SW 1271 (cell line): ENCODE measurements at regions not wholly inside any gene's neighbourhood (a gene's known extent, or its start where the extent isn't known, plus 50 kb on each side); places are given as distances from the start of the nearest gene placed in this dataset.
"Not testable (repeated sequence)": the region's sequence is repeated elsewhere in the genome, so short reads cannot be mapped to it uniquely, and the experiment has no call there.

ENCODE experiments used
- DNase-seq, 2 experiments: peaks; one replicate each; lab custom pipeline; 2025; lab: John Stamatoyannopoulos, UW

- DNase-seq, result no peak
These were observed 227.4 kb upstream of the AZI2 start for GRCh38 chr3:28575746-28576613.

DNA sequence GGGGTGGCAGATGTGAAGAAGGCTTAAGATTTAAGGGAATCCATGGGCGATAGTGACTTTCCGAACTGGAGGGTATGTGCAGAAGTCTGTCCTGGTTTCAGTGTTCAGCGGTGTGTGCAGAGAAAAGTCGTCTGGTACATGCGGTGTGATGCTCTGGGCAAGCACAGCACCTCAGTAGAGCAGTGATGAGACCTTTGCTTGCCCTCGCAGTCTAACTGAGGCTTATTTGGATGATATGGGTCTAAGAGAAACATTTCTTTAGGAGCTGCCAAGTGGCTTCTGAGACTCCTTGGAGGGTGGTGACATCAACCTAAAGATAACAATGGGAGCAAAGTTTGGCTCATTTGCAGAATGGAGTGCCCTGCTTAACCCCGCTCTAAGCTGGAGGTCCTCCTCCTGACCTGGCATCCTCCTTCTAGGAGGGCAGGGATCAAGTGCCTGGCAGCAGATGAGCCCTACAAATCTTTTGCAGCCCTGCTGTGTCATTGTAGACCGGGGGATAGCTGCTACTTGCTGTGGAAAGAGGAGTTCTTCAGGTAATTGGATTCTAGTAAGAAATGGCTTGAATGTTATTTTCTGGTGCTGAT is 228.1 kb upstream of the AZI2 start:
- DNase-seq, result no peak

DNA sequence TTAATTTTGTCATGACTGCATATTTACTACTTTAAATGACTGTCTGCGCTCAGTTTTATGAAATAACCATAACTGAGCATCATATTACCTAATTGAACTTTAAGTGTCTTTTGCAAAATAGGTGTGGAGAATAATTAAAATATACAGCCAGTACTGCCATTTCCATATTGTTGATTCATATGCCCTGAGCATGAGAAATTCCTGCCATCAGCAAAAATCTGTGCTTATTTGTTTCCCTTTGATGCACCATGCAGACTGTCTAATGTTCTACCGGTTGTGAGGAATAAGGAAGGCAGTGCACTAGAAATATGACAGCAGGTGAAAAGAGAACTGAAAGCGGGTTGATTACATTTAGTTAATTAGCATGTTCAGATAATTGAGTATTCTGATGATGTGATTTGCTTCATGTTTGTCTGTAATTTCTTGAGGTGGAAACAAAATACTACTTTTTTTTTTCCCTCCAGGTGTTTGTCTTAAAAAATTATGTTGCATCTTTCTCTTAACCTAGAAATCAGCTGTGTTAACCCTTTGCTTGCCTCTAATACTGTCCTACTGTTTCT is 229.4 kb upstream of the AZI2 start:
- no peak for DNase-seq

GRCh38 chr3:28586325-28586724 is 237.7 kb upstream of the AZI2 start:
- no peak for DNase-seq

- DNase-seq, result no peak
These were observed 239.1 kb upstream of the AZI2 start for GRCh38 chr3:28587723-28588122.

DNA sequence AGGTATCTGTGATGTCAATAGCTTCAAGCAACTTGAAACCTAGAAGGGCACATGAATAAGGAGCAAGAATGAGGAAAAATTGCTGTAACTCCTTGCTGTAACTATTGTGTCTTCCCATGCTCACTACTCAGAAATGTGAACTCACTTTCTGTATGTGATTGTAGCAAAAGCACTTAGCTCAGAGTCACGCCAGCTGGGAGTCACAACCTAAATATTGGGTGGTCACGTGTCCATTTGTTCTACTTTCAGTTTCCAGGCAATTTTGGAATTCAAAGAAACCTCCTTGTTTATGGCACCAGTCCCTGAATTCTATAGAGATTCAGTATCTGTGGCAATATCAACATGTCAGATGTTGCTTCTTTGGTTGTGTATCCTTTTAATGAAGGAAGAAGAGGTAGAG is 241.6 kb upstream of the AZI2 start:
- no peak for DNase-seq

DNA sequence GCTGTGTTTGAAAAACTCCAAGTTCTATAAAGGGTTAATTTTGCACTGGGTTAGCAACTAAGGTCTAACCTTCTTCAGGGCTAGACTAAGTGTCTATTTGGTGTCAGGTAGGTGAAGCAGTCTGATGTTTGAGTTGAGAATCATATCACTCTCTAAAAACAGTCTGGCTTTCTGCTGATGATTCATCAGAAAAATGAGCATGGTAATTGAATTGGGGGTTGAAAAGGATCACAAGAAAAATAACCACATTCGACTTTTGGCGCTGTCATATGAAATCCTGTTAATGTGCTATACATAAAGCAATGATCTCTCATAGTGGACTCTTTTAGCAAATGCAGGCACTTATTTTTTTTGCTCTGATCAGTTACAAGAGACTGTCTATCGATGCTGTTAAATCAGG is 242.2 kb upstream of the AZI2 start:
- no peak for DNase-seq

GRCh38 chr3:28595372-28595771 is 246.7 kb upstream of the AZI2 start:
- DNase-seq, result no peak

DNA sequence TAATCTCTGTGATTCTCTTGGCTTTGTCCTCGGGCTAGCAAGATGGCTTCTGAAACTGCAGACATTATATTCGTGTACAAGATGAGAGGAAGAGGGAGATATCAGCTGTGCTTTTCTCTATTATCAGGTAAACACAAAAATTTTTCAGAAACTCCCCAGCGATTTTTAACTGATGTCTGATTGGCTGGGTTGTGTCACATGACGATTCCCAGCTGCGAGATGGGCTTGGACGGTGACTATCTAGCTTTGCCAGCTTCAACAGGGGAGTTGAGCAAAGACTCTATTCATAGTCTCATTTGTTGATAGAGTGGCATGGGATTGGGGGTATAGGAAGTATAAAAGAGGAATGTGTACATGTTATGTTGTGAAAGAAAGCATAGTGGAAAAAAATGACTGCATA is 248.8 kb upstream of the AZI2 start:
- no peak for DNase-seq

DNA sequence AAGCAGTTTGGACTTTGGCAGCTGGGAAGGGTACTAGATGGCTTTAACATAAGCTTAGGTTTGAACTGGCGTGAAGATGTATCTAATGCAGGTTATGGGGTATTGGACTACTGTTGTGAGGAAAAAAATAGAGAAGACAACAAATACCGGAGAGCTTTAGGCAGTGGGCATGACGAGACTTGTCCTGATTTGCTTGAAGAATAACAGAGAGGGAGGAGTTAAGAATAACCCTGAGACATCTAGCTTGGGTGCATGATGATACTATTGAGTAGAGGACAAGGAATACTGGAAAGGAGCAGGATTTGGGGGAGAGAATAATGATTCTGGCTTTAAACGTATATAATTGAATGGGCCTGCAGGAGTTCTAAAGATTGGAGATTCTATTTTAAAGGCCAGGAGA is 249.5 kb upstream of the AZI2 start:
- DNase-seq, result no peak

- no peak for DNase-seq
These were observed 252.7 kb upstream of the AZI2 start for GRCh38 chr3:28601291-28601690.

- DNase-seq, result no peak
These were observed 257.7 kb upstream of the AZI2 start for GRCh38 chr3:28606283-28606682.

DNA sequence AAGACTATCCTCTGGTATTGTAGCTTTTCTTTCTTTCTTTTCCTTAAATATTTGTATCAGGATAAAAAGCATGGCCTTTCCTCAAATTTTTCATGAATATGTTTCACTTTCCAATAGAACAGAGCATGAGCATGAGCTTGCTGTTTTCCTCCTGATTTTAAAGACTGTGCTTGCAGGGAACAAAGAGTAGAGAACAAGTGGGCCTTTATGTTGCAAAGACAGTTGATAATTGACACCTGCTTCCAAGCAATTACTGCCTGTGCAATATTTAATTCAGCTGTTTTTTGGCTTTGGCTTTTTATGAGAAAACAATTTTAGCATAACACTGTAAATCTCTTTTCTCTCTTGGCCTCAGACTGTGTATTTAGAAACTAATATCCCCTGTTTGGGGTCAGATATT is 263.6 kb upstream of the AZI2 start:
- no peak for DNase-seq

- no peak for DNase-seq
These were observed 265.0 kb upstream of the AZI2 start for GRCh38 chr3:28613511-28614106.

- no peak for DNase-seq
These were observed 266.4 kb upstream of the AZI2 start for GRCh38 chr3:28615071-28615470.

GRCh38 chr3:28615971-28616370 is 267.3 kb upstream of the AZI2 start:
- no peak for DNase-seq

GRCh38 chr3:28617821-28618220 is 269.2 kb upstream of the AZI2 start:
- no peak for DNase-seq

- DNase-seq, result no peak
These were observed 274.5 kb upstream of the AZI2 start for GRCh38 chr3:28623106-28623505.

DNA sequence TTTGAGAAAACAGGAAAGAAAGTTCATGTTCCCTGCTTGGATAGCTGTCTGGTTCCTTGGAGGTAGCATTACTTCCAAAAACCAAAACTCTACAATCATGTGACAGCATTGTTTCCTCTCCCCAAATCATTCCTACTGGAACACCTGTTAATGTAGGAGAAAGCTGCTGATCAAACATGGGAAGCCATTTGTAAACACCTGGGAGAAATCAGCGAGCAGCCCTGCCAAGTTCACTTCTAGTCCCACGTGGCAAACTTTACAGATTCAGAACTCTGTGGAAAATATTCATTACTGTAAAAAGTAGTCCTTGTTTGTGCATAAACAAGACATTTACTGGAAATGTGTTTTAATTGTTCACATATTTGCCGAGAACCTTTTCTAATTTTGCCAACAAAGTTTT is 275.5 kb upstream of the AZI2 start:
- DNase-seq, result no peak

DNA sequence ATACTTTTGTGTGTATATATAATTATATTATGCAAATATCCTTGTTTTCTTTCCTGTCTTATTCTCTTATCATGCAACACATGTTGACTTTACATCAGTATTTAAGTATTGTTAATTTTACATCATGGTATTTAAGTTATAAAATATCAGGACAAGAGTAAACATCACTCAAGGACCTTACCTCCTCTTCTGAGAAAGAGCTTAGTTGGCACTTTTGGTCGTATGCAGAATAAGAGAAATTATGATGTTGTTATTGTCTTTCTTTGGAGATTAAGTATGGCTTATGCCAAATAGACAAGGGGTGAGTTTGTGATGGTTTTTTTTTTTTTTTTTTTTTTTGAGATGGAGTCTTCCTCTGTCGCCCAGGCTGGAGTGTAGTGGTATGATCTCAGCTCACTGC is 279.2 kb upstream of the AZI2 start:
- DNase-seq, result not testable (repeated sequence)

DNA sequence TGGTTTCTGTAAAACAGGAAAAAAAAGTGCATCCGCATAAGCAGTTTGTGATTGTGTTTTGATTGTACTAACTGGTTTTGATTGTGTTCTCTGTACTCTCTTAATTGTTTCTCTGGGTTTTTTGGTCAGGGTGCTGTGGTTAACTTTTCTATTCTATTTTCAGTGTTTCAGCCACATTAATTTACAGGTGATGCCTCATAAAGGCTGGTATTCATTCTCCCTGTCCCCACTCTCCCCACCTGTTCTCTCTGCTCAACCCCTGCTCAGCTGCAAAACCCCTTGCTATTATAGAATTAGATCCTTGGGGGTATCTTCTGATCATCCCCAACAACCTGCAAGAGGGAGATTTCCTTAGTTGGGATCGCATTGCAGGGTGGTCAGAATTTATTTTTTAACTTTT is 285.4 kb upstream of the AZI2 start:
- no peak for DNase-seq

- DNase-seq, result no peak
These were observed 289.1 kb upstream of the AZI2 start for GRCh38 chr3:28637742-28638141.

DNA sequence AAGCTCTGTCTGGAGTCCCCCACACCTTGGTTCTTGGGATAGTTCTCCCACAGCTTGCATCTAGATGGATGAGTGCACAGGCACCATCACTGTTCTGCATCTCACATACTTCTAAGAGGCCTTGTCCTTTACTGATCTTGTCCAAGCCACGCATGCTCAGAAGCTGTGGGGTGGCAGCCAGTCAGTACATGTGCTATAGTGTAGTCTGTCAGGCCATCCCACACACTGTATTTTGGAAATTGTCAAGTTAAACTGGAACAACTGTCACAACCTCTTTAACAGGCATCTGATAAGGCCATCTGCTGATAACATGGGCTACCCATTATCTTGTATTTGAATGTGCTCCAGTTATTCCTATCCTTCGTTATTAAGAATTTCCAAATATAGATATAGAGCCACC is 296.5 kb upstream of the AZI2 start:
- DNase-seq, result no peak
